H9 (cell line): ENCODE measurements at regions not wholly inside any gene's neighbourhood (a gene's known extent, or its start where the extent isn't known, plus 50 kb on each side); places are given as distances from the start of the nearest gene placed in this dataset.

Source experiments
- DNase-seq: peaks from one replicate; pipeline ENCODE4 v3.0.0-alpha.2; 2017
- H2AFZ ChIP-seq: one replicate; pipeline ENCODE4 v1.6.1; 2013; ENCODE audit warnings: mild to moderate bottlenecking, low read length, control low read depth, moderate library complexity
- H2AK5ac ChIP-seq: 2 replicates; pipeline ENCODE4 v1.6.1; 2013; ENCODE audit warnings: low read length, control low read depth, mixed read lengths; ENCODE audit not compliant: insufficient read length
- H2BK120ac ChIP-seq: one replicate; pipeline ENCODE4 v1.6.1; 2013; ENCODE audit warnings: low read depth, mild to moderate bottlenecking, low read length, control low read depth, inconsistent platforms; ENCODE audit not compliant: poor library complexity, severe bottlenecking
- H2BK12ac ChIP-seq: 2 replicates; pipeline ENCODE4 v1.6.1; 2013; ENCODE audit warnings: low read length, control low read depth, mixed read lengths, low read depth; ENCODE audit not compliant: insufficient read length
- H2BK15ac ChIP-seq: 2 replicates; pipeline ENCODE4 v1.6.1; 2013; ENCODE audit warnings: low read depth, low read length, control low read depth
- H2BK20ac ChIP-seq: one replicate; pipeline ENCODE4 v1.6.1; 2013; ENCODE audit warnings: low read depth, mild to moderate bottlenecking, low read length, control low read depth, inconsistent platforms; ENCODE audit not compliant: poor library complexity, severe bottlenecking
- H2BK5ac ChIP-seq: 2 replicates; pipeline ENCODE4 v1.6.1; 2013; ENCODE audit warnings: low read length, control low read depth, mixed read lengths; ENCODE audit not compliant: insufficient read length
- H3K14ac ChIP-seq: 2 replicates; pipeline ENCODE4 v1.6.1; 2013; ENCODE audit warnings: low read length, control low read depth; ENCODE audit not compliant: insufficient read depth
- H3K18ac ChIP-seq: 2 replicates; pipeline ENCODE4 v1.6.1; 2013; ENCODE audit warnings: low read depth, mild to moderate bottlenecking, mixed read lengths, low read length, control low read depth; ENCODE audit not compliant: insufficient read length
- H3K23ac ChIP-seq: 2 replicates; pipeline ENCODE4 v1.6.1; 2013; ENCODE audit warnings: low read length, control low read depth, mixed read lengths, low read depth; ENCODE audit not compliant: insufficient read length
- H3K23me2 ChIP-seq: 2 replicates; pipeline ENCODE4 v1.6.1; 2013; ENCODE audit warnings: low read depth, mild to moderate bottlenecking, mixed read lengths, low read length, control low read depth; ENCODE audit not compliant: insufficient read length, poor library complexity, severe bottlenecking
- H3K27ac ChIP-seq: 2 replicates; pipeline ENCODE4 v1.5.1; 2013; ENCODE audit warnings: low read length, control low read depth, mixed read lengths, low read depth; ENCODE audit not compliant: insufficient read length
- H3K27me3 ChIP-seq: 2 replicates; pipeline ENCODE4 v1.6.1; 2013; ENCODE audit warnings: low read length, control low read depth, inconsistent platforms; ENCODE audit not compliant: insufficient read depth
- H3K4ac ChIP-seq: 2 replicates; pipeline ENCODE4 v1.6.1; 2013; ENCODE audit warnings: low read depth, mild to moderate bottlenecking, control low read depth, inconsistent platforms, low read length, moderate library complexity
- H3K4me1 ChIP-seq: 2 replicates; pipeline ENCODE4 v1.6.1; 2013; ENCODE audit warnings: low read length, control low read depth, inconsistent platforms; ENCODE audit not compliant: insufficient read depth
- H3K4me2 ChIP-seq: 2 replicates; pipeline ENCODE4 v1.6.1; 2013; ENCODE audit warnings: low read length, control low read depth, mixed read lengths; ENCODE audit not compliant: insufficient read length, insufficient read depth
- H3K56ac ChIP-seq: 2 replicates; pipeline ENCODE4 v1.6.1; 2013; ENCODE audit warnings: low read depth, mild to moderate bottlenecking, mixed read lengths, low read length, control low read depth; ENCODE audit not compliant: insufficient read length
- H3K79me1 ChIP-seq: 2 replicates; pipeline ENCODE4 v1.6.1; 2013; ENCODE audit warnings: low read depth, mild to moderate bottlenecking, moderate library complexity, low read length, control low read depth, inconsistent platforms; ENCODE audit not compliant: insufficient read depth, poor library complexity, severe bottlenecking
- H3K79me2 ChIP-seq: 2 replicates; pipeline ENCODE4 v1.6.1; 2013; ENCODE audit warnings: low read length, control low read depth, inconsistent platforms; ENCODE audit not compliant: insufficient read depth
- H3K9ac ChIP-seq: 2 replicates; pipeline ENCODE4 v1.6.1; 2013; ENCODE audit warnings: low read length, control low read depth, mixed read lengths; ENCODE audit not compliant: insufficient read length; ENCODE audit errors: extremely low read depth
- H3K9me3 ChIP-seq: one replicate; pipeline ENCODE4 v1.6.1; 2013; ENCODE audit warnings: low read depth, low read length, inconsistent platforms; ENCODE audit not compliant: control insufficient read depth
- H3T11ph ChIP-seq: one replicate; pipeline ENCODE4 v1.6.1; 2013; ENCODE audit warnings: mild to moderate bottlenecking, low read length, control low read depth, inconsistent platforms
- H4K20me1 ChIP-seq: one replicate; pipeline ENCODE4 v1.6.1; 2013; ENCODE audit not compliant: control insufficient read depth, insufficient read length, insufficient read depth
- H4K5ac ChIP-seq: 2 replicates; pipeline ENCODE4 v1.6.1; 2013; ENCODE audit warnings: low read depth, mild to moderate bottlenecking, mixed read lengths, low read length, control low read depth; ENCODE audit not compliant: insufficient read length
- H4K8ac ChIP-seq: replicated peaks from 2 replicates; pipeline ENCODE4 v1.6.1; 2013; ENCODE audit warnings: low read length, control low read depth, mixed read lengths, low read depth; ENCODE audit not compliant: insufficient read length
- H4K91ac ChIP-seq: 2 replicates; pipeline ENCODE4 v1.6.1; 2013; ENCODE audit warnings: low read depth, mild to moderate bottlenecking, moderate library complexity, mixed read lengths, low read length, control low read depth; ENCODE audit not compliant: insufficient read length
- H3K27ac Mint-ChIP-seq, 3 experiments: 2 replicates in 2 of 3; 3 replicates in 1 of 3; pipeline ENCODE4 v1.8.0; 2020 to 2021; ENCODE audit warnings: mixed read lengths in 3 of 3, mild to moderate bottlenecking in 1 of 3, moderate library complexity in 1 of 3
- H3K27me3 Mint-ChIP-seq: 2 replicates; pipeline ENCODE4 v1.8.0; 2021; ENCODE audit warnings: low read depth, mild to moderate bottlenecking, moderate library complexity, mixed read lengths
- H3K36me3 Mint-ChIP-seq, 3 experiments: 2 replicates in 2 of 3; 3 replicates in 1 of 3; pipeline ENCODE4 v1.8.0; 2020 to 2021; ENCODE audit warnings: low read depth in 3 of 3, mixed read lengths in 3 of 3; ENCODE audit not compliant: insufficient read depth in 1 of 3
- H3K4me1 Mint-ChIP-seq, 2 experiments: 2 replicates each; pipeline ENCODE4 v1.8.0; 2020; ENCODE audit warnings: mixed read lengths in 2 of 2
- H3K4me3 Mint-ChIP-seq, 2 experiments: 2 replicates in 1 of 2; 3 replicates in 1 of 2; pipeline ENCODE4 v1.8.0; 2020 to 2021; ENCODE audit warnings: mild to moderate bottlenecking in 2 of 2, mixed read lengths in 2 of 2, moderate library complexity in 1 of 2
- H3K9me3 Mint-ChIP-seq, 2 experiments: 2 replicates in 1 of 2; 3 replicates in 1 of 2; pipeline ENCODE4 v1.8.0; 2020; ENCODE audit warnings: mild to moderate bottlenecking in 2 of 2, mixed read lengths in 2 of 2, moderate library complexity in 1 of 2
- CTCF ChIP-seq: fragments of 200-600 bp; sonication (generic); conservative IDR thresholded peaks from 3 replicates; pipeline ENCODE4 v1.8.0; 2021; ENCODE audit warnings: antibody characterized with exemption, mild to moderate bottlenecking
- whole genome bisulfite sequencing: extraction: QIAGEN DNeasy Blood & Tissue Kit; methylation state at CpG from one replicate; pipeline ENCODE4 v1.1.7; 2013; ENCODE audit warnings: missing lambda C conversion rate, low lambda C conversion rate, mixed read lengths; ENCODE audit not compliant: insufficient read length; ENCODE audit errors: extremely low coverage; 5-methylcytosine and 5-hydroxymethylcytosine counted together

GRCh38 chrX:26845056-26845455 is 618.1 kb downstream of the PPP4R3C start:
- no peak for TF ChIP-seq CTCF
- H2BK5ac ChIP-seq, result no peak overlapping the region
- no peak overlapping the region for H4K8ac ChIP-seq
- H3K79me2 ChIP-seq, result no peaks in the 10 kb centered on the region
- H3K23ac ChIP-seq, result no peak overlapping the region
- H3K14ac ChIP-seq, result no peak overlapping the region
- no peaks in the 10 kb centered on the region for H3K79me1 ChIP-seq
- H3K23me2 ChIP-seq, result no peaks in the 10 kb centered on the region
- H3K9me3 ChIP-seq, result peaks cover 19% of the 10 kb centered on the region
- H2AK5ac ChIP-seq, result no peak overlapping the region
- H2BK15ac ChIP-seq, result no peak overlapping the region
- no peak overlapping the region for H2BK20ac ChIP-seq
- no peak overlapping the region for H4K91ac ChIP-seq
- peaks cover 0 to 2% (median 0%) of the 10 kb centered on the region in 3 experiments; a peak in 1 of 7 replicates for H3K36me3 Mint-ChIP-seq
- no peak overlapping the region for H3K4me2 ChIP-seq
- H3K56ac ChIP-seq, result no peak overlapping the region
- H3K4ac ChIP-seq, result no peak overlapping the region
- H2AFZ ChIP-seq, result no peak overlapping the region
- no peaks in the 10 kb centered on the region for H3K27me3 ChIP-seq
- H3T11ph ChIP-seq, result no peak overlapping the region
- WGBS, result no CpG with 5 or more reads among the region's 2 CpGs
- H3K27ac Mint-ChIP-seq, result no peak overlapping the region; a peak in 1 of 7 replicates
- H3K4me3 Mint-ChIP-seq, result no peak overlapping the region
- no peak overlapping the region for H3K9ac ChIP-seq
- no peaks in the 10 kb centered on the region for H3K27me3 Mint-ChIP-seq
- H4K5ac ChIP-seq, result no peak overlapping the region
- no peak overlapping the region for H2BK12ac ChIP-seq
- no peak overlapping the region for H3K27ac ChIP-seq
- peaks cover 49 to 59% of the 10 kb centered on the region in 2 experiments for H3K9me3 Mint-ChIP-seq
- no peak for DNase-seq
- H3K4me1 ChIP-seq, result no peaks in the 10 kb centered on the region
- H4K20me1 ChIP-seq, result no peaks in the 10 kb centered on the region
- H3K18ac ChIP-seq, result no peak overlapping the region
- H2BK120ac ChIP-seq, result no peak overlapping the region
- H3K4me1 Mint-ChIP-seq, result no peaks in the 10 kb centered on the region
